MM.1S (cell line): ENCODE measurements at regions not wholly inside any gene's neighbourhood (a gene's known extent, or its start where the extent isn't known, plus 50 kb on each side); places are given as distances from the start of the nearest gene placed in this dataset.

Experiments used
- EZH2phosphoT487 ChIP-seq: fragments of 300-600 bp; sonication (generic); IDR thresholded peaks from 2 replicates; pipeline ENCODE4 v1.6.1; 2018; ENCODE audit warnings: antibody characterized with exemption, low read length
- TF ChIP-seq, protein P1 (sequence below): fragments of 300-600 bp; sonication (generic); IDR thresholded peaks from 2 replicates; pipeline ENCODE4 v1.5.1; 2016; ENCODE audit warnings: antibody characterized with exemption, low read length, mixed read lengths

DNA sequence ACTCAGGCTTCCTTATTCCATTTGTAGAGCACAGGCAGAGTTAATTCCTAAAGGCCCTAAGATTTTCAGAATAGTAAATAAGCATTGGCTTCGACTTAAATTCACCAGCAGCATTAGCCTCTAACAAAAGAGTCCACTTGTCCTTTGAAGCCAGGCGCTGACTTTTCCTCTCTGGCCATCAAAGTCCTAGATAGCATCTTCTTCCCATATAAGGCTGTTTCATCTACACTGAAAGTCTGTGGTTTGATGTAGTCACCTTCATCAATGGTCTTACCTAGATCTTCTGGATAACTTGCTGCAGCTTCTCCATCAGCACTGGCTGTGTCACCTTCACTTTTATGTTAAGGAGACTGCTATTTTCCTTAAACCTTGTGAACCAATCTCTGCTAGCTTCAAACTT lies 118.3 kb upstream of the SOX6 start:
- TF ChIP-seq, protein P1, sequence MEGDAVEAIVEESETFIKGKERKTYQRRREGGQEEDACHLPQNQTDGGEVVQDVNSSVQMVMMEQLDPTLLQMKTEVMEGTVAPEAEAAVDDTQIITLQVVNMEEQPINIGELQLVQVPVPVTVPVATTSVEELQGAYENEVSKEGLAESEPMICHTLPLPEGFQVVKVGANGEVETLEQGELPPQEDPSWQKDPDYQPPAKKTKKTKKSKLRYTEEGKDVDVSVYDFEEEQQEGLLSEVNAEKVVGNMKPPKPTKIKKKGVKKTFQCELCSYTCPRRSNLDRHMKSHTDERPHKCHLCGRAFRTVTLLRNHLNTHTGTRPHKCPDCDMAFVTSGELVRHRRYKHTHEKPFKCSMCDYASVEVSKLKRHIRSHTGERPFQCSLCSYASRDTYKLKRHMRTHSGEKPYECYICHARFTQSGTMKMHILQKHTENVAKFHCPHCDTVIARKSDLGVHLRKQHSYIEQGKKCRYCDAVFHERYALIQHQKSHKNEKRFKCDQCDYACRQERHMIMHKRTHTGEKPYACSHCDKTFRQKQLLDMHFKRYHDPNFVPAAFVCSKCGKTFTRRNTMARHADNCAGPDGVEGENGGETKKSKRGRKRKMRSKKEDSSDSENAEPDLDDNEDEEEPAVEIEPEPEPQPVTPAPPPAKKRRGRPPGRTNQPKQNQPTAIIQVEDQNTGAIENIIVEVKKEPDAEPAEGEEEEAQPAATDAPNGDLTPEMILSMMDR, result no peak
- no peak for TF ChIP-seq EZH2phosphoT487
